ENCODE measurements at regions not wholly inside any gene's neighbourhood (a gene's known extent, or its start where the extent isn't known, plus 50 kb on each side); places are given as distances from the start of the nearest gene placed in this dataset.

DNA sequence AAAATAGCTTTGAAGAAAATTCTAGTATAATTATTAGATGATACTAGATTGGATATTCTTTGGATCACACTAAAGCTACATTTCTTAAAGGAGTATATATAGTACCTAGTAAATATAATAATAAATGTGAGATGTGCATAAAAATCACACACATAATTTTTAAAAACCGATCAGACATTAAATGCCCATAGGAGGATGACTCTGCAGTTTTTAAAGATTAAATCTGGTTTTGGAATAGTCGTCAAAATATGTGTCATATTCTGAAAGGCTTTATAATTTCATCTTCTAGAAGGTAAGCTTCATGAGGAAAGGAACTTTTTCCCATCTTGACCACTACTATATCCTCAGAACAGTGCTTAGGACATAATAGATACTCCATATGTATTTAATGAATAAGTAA lies 169.0 kb downstream of the NRIP1 start (continued):
- TF ChIP-seq, protein P1, sequence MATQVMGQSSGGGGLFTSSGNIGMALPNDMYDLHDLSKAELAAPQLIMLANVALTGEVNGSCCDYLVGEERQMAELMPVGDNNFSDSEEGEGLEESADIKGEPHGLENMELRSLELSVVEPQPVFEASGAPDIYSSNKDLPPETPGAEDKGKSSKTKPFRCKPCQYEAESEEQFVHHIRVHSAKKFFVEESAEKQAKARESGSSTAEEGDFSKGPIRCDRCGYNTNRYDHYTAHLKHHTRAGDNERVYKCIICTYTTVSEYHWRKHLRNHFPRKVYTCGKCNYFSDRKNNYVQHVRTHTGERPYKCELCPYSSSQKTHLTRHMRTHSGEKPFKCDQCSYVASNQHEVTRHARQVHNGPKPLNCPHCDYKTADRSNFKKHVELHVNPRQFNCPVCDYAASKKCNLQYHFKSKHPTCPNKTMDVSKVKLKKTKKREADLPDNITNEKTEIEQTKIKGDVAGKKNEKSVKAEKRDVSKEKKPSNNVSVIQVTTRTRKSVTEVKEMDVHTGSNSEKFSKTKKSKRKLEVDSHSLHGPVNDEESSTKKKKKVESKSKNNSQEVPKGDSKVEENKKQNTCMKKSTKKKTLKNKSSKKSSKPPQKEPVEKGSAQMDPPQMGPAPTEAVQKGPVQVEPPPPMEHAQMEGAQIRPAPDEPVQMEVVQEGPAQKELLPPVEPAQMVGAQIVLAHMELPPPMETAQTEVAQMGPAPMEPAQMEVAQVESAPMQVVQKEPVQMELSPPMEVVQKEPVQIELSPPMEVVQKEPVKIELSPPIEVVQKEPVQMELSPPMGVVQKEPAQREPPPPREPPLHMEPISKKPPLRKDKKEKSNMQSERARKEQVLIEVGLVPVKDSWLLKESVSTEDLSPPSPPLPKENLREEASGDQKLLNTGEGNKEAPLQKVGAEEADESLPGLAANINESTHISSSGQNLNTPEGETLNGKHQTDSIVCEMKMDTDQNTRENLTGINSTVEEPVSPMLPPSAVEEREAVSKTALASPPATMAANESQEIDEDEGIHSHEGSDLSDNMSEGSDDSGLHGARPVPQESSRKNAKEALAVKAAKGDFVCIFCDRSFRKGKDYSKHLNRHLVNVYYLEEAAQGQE (IDR thresholded peaks at IDR 0.05; ENCODE audit: low read depth, low read length) = no peak
- TF ChIP-seq DPF2 (IDR thresholded peaks at IDR 0.05) (no peak), PAX5 (IDR thresholded peaks at IDR 0.05; ENCODE audit: borderline replicate concordance, low read depth, low read length) (no peak), BACH1 (IDR thresholded peaks at IDR 0.05; ENCODE audit: borderline replicate concordance) (no peak), MXI1 (IDR thresholded peaks at IDR 0.05; ENCODE audit: low read depth, low read length) (no peak)
- TF ChIP-seq, protein P2, sequence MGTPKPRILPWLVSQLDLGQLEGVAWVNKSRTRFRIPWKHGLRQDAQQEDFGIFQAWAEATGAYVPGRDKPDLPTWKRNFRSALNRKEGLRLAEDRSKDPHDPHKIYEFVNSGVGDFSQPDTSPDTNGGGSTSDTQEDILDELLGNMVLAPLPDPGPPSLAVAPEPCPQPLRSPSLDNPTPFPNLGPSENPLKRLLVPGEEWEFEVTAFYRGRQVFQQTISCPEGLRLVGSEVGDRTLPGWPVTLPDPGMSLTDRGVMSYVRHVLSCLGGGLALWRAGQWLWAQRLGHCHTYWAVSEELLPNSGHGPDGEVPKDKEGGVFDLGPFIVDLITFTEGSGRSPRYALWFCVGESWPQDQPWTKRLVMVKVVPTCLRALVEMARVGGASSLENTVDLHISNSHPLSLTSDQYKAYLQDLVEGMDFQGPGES (IDR thresholded peaks at IDR 0.05) = no peak

GRCh38 chr21:14890141-14890540 lies 174.7 kb downstream of the NRIP1 start:
- DNase-seq (ENCODE audit: low read depth, low spot score) (no peak), ATAC-seq (no peak; the same call in 2 of the 3 replicates), FAIRE-seq (no peak)
- SMC1A ChIA-PET (ENCODE audit: uncharacterized antibody, unreplicated experiment) = interaction anchor here (0.8 to 2.4 kb wide), 5 partner anchors 11 to 88 kb away, joined by 3 to 20 read pairs (median 3); no protein-coding TSS in a partner anchor
- intact Hi-C loops (cut with micrococcal nuclease; ENCODE audit: unreplicated experiment) = no loop called here
- POLR2A ChIA-PET = no interaction called here
- H3K27ac ChIP-seq (ENCODE audit: control insufficient read depth, insufficient read depth) = no peak overlapping the region
- H3K4me1 ChIP-seq (ENCODE audit: control insufficient read depth, insufficient read depth, low read length) = no peaks in the 10 kb centered on the region
- RAD21 ChIA-PET (ENCODE audit: unreplicated experiment) = interaction anchor here (0.8 to 1.7 kb wide), 3 partner anchors 10 to 595 kb away, joined by 3 to 5 read pairs (median 3); no protein-coding TSS in a partner anchor
- no peak for TF ChIP-seq TCF7 (IDR thresholded peaks at IDR 0.05; ENCODE audit: borderline replicate concordance)
- TF ChIP-seq FOXM1 (IDR thresholded peaks at IDR 0.05; ENCODE audit: low read depth, low read length) = no peak
- TF ChIP-seq, protein P3, sequence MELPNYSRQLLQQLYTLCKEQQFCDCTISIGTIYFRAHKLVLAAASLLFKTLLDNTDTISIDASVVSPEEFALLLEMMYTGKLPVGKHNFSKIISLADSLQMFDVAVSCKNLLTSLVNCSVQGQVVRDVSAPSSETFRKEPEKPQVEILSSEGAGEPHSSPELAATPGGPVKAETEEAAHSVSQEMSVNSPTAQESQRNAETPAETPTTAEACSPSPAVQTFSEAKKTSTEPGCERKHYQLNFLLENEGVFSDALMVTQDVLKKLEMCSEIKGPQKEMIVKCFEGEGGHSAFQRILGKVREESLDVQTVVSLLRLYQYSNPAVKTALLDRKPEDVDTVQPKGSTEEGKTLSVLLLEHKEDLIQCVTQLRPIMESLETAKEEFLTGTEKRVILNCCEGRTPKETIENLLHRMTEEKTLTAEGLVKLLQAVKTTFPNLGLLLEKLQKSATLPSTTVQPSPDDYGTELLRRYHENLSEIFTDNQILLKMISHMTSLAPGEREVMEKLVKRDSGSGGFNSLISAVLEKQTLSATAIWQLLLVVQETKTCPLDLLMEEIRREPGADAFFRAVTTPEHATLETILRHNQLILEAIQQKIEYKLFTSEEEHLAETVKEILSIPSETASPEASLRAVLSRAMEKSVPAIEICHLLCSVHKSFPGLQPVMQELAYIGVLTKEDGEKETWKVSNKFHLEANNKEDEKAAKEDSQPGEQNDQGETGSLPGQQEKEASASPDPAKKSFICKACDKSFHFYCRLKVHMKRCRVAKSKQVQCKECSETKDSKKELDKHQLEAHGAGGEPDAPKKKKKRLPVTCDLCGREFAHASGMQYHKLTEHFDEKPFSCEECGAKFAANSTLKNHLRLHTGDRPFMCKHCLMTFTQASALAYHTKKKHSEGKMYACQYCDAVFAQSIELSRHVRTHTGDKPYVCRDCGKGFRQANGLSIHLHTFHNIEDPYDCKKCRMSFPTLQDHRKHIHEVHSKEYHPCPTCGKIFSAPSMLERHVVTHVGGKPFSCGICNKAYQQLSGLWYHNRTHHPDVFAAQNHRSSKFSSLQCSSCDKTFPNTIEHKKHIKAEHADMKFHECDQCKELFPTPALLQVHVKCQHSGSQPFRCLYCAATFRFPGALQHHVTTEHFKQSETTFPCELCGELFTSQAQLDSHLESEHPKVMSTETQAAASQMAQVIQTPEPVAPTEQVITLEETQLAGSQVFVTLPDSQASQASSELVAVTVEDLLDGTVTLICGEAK (IDR thresholded peaks at IDR 0.05; ENCODE audit: borderline replicate concordance) = no peak
- H3K9ac ChIP-seq (ENCODE audit: control insufficient read depth, insufficient read depth, low read length) = no peak overlapping the region
- H3K4me3 ChIP-seq = no peak overlapping the region
- no peak overlapping the region for H3K4me2 ChIP-seq (ENCODE audit: control insufficient read depth, insufficient read depth)
- no peaks in the 10 kb centered on the region for H3K9me3 ChIP-seq (replicated peaks; ENCODE audit: control insufficient read depth, insufficient read depth, low read length)
- no peaks in the 10 kb centered on the region for H3K36me3 ChIP-seq (ENCODE audit: control insufficient read depth in 2 of 2, insufficient read depth in 2 of 2, low read length in 1 of 2)
- no peaks in the 10 kb centered on the region for H3K79me2 ChIP-seq (ENCODE audit: control insufficient read depth, insufficient read depth, low read length)
- no TSS peak for BruUV-seq (replicated peaks)
- 87% methylated on average over 2 of the region's 2 CpGs for WGBS (ENCODE audit: insufficient coverage, insufficient replicate concordance, low lambda C conversion rate, missing lambda C conversion rate)
- no peaks in the 10 kb centered on the region for H3K27me3 ChIP-seq (replicated peaks in 1 of 2; ENCODE audit: control insufficient read depth in 2 of 2, insufficient read depth in 2 of 2, low read length in 1 of 2)
- no peak overlapping the region for H2AFZ ChIP-seq (ENCODE audit: control insufficient read depth, low read depth, low read length)
- CTCF ChIA-PET = interaction anchor here (0.9 to 1.8 kb wide), 3 partner anchors 9 to 26 kb away, joined by 3 to 7 read pairs (median 5); no protein-coding TSS in a partner anchor
- in situ Hi-C loops (cut with MboI) = no loop called here
- no peaks in the 10 kb centered on the region for H4K20me1 ChIP-seq (ENCODE audit: control insufficient read depth, insufficient read depth)
